ENCODE measurements at regions not wholly inside any gene's neighbourhood (a gene's known extent, or its start where the extent isn't known, plus 50 kb on each side); places are given as distances from the start of the nearest gene placed in this dataset.
"Not testable (repeated sequence)": the region's sequence is repeated elsewhere in the genome, so short reads cannot be mapped to it uniquely, and the experiment has no call there.

- TF ChIP-seq CTCF (conservative IDR thresholded peaks at IDR 0.05), result no peak
- H3K27ac ChIP-seq, result no peak overlapping the region
Measured at GRCh38 chr2:184039493-184039892, 558.8 kb upstream of the ZNF804A start.

GRCh38 chr2:184040230-184040629, 558.1 kb upstream of the ZNF804A start:
- no peak for TF ChIP-seq CTCF (conservative IDR thresholded peaks at IDR 0.05)
- no peak overlapping the region for H3K27ac ChIP-seq

GRCh38 chr2:184041077-184041476, 557.3 kb upstream of the ZNF804A start:
- H3K27ac ChIP-seq, result no peak overlapping the region
- TF ChIP-seq CTCF (conservative IDR thresholded peaks at IDR 0.05), result no peak

- no peak overlapping the region for H3K27ac ChIP-seq
- TF ChIP-seq CTCF (conservative IDR thresholded peaks at IDR 0.05), result no peak
Measured at GRCh38 chr2:184041777-184042176, 556.6 kb upstream of the ZNF804A start.

GRCh38 chr2:184047536-184047935, 550.8 kb upstream of the ZNF804A start:
- H3K27ac ChIP-seq, result no peak overlapping the region
- TF ChIP-seq CTCF (conservative IDR thresholded peaks at IDR 0.05), result no peak

GRCh38 chr2:184049566-184049965, 548.8 kb upstream of the ZNF804A start:
- no peak overlapping the region for H3K27ac ChIP-seq
- no peak for TF ChIP-seq CTCF (conservative IDR thresholded peaks at IDR 0.05)

- no peak for TF ChIP-seq CTCF (conservative IDR thresholded peaks at IDR 0.05)
- no peak overlapping the region for H3K27ac ChIP-seq
Measured at GRCh38 chr2:184053326-184053725, 545.0 kb upstream of the ZNF804A start.

- not testable (repeated sequence) for H3K27ac ChIP-seq
Measured at GRCh38 chr2:184054419-184054818, 543.9 kb upstream of the ZNF804A start.
